Tibial nerve (tissue), 3 donors: ENCODE measurements at regions not wholly inside any gene's neighbourhood (a gene's known extent, or its start where the extent isn't known, plus 50 kb on each side); places are given as distances from the start of the nearest gene placed in this dataset.

ENCODE experiments used
- CTCF ChIP-seq, 5 experiments: fragments of 200-600 bp in 3 of 5; fragments of 450-650 bp in 2 of 5; sonication (generic) in 3 of 5; IDR thresholded peaks; one replicate each; pipeline ENCODE4 v1.5.1; 2016 to 2019; ENCODE audit warnings: antibody characterized with exemption in 5 of 5, mild to moderate bottlenecking in 3 of 5, moderate library complexity in 2 of 5
- POLR2A ChIP-seq, 2 donors: fragments of 450-650 bp; IDR thresholded peaks; one replicate each; pipeline ENCODE4 v1.6.1; 2017; ENCODE audit warnings: antibody characterized with exemption in 2 of 2, mild to moderate bottlenecking in 2 of 2, moderate library complexity in 2 of 2

- TF ChIP-seq CTCF (IDR thresholded peaks at IDR 0.05) (no peak), POLR2A (IDR thresholded peaks at IDR 0.05) (no peak)
These were observed 583.6 kb upstream of the PCDH10 start for GRCh38 chr4:132565542-132565941.
